ENCODE measurements at regions not wholly inside any gene's neighbourhood (a gene's known extent, or its start where the extent isn't known, plus 50 kb on each side); places are given as distances from the start of the nearest gene placed in this dataset.
"Not testable (repeated sequence)": the region's sequence is repeated elsewhere in the genome, so short reads cannot be mapped to it uniquely, and the experiment has no call there.

DNA sequence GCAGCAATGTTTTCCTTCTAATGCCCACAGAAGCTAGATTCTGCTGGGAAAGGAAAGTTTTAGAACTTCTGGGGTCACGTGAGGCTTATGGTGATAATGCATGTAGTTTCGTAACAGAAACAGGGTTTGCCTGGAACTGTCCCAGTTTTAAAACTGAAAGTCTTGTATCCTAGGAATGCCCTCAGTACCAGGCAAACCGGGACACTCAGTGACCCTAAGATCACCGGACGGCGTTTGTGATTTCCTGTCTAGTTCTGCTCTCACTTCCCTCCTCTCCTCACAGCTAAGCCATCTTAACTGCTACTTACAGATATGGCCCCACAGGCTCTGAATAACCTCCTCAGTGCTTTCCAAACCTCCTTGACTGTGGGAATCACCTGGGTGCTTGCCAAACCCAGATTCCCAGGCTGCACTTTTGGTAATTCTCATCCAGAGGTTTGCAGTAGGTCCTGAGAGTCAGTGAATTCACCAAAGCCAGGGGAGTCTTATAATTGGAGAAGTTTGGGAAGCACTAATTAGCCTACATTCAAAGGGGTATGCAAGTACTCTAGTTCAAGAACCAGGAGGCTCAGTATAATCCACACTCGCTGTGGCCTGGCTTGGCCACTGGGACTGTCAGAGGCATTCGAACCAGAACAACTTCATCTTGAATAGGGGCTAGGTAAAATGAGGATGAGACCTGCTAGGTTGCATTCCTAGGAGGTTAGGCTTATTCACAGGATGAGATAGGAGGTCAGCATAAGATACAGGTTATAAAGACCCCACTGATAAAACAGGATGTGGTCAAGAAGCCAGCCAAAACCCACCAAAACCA, 231.6 kb upstream of the MYLIP start:
- DNase-seq = no peak

DNA sequence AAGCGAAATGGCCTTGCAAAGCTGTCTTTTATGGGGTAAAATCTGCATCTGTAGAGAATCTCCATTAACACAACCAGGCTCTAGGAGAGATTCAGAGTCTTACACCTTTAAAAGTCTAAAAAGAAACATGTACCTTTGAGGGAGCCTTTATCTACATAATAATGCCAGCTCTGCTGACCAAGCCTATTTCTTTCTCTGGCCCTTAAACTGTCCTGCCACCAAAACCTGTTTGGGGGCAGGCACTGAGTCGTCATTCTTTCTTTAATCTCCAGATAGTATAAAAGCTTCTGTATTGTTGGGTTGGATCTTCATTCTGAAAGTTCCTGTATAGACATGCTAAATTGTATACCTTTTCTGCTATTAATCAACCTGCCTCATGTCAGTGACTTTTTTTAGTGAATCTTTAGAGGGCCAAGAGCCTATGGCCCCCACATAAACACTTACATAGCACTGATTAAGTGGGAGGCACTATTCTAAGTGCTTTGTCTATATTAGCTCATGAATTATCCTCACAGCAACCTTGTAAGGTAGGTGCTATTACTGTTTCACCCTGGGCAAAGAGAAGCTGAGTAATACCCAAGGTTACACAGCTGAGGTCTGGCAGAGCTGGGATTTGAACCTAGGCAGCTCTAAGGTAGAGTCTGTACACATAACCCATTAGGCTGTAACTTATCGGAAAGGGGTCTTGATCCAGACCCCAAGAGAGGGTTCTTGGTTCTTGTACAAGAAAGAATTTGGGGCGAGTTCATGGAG, 232.3 kb upstream of the DTNBP1 start:
- DNase-seq = no peak

DNA sequence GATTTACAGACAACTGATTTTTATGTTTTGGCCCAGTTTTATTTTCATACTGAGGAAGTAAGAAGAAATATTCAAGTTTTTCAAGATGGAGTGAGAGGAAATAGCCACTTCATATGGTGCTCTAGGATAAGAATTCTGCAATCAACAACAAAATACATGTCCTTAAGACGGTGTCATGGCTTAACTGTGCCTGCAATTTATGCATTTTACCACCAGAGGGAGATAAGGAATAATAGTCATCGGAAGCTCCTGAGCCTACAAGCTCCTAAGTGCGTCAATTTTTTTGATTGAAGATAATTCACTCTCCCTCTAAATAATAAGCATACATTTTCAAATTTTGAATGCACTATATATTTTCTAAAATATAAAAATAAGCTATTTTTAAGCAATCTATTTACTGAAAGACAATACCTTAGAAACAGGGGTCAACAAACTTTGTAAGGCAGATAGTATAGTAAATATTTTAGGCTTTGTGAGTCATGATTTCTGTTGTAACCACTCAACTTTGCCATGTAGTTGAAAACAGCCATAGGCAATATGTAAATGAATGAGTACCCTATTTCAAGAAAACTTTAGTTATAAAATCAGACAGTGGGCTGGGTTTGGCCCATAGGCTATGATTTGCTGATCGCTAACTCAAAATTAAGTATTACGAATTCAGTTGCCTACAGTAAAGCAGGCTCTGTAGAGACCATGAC, 230.9 kb upstream of the DTNBP1 start:
- no peak for DNase-seq

DNA sequence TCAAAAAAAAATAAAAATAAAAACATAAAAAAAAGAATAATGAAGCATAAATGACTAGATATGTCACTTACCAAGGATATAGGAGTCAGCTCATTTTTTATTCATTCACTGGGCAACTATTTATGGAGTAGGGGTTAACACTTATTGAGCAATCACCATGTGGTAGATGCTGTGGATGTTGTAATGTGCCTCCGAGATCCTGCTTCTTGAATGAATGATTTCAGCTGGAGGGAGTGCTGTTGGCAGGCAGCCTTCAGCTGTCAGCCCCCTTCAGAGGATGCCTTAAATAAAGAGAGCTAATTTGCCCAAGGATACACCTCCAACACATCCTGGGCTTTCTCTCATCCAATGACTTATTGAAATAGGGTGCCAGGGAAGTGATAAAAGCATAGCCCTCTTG, 229.5 kb upstream of the DTNBP1 start:
- DNase-seq = no peak

DNA sequence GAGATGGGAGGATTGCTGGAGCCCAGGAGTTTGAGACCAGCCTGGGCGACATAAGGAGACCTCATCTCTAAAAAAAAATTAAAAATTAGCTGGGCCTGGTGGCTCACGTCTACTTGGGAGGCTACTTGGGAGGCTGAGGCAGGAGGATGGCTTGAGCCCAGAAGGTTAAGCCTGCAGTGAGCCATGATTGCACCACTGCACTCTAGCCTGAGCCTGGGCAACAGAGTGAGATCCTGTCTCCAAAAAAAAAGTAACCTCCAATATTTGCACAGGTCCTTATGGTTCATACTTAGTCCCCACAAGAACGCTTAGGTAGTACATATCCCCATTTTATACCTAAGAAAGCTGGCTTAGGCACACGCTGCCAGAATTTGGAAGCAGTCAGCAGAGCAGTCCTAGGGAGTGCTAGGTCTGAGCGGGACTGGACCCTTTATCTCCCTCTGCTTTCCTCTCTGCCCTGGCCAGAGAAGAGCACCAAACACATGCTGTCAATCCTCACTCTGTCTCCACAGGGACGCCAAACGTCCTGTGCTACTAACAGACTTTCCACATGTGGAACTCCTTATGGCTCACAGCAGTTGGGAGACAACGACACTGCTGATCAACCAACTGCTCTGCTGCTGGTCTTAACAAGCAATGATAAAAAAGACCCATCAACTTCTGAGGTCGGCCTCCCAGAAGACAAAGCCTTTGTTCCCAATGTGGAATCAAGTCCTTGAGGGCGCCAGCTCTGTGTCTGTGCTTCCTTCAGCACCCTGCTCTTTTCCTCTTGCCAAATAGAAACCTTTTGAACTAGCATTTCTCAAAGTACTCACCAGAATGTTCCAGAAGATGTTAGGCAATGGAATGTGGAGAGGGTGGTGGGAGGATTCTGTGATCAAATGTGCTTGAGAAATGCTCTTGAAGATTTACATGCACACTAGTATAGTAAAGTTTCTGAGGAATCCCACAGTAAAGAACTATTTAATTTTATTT, 226.3 kb upstream of the DTNBP1 start:
- DNase-seq = no peak

DNA sequence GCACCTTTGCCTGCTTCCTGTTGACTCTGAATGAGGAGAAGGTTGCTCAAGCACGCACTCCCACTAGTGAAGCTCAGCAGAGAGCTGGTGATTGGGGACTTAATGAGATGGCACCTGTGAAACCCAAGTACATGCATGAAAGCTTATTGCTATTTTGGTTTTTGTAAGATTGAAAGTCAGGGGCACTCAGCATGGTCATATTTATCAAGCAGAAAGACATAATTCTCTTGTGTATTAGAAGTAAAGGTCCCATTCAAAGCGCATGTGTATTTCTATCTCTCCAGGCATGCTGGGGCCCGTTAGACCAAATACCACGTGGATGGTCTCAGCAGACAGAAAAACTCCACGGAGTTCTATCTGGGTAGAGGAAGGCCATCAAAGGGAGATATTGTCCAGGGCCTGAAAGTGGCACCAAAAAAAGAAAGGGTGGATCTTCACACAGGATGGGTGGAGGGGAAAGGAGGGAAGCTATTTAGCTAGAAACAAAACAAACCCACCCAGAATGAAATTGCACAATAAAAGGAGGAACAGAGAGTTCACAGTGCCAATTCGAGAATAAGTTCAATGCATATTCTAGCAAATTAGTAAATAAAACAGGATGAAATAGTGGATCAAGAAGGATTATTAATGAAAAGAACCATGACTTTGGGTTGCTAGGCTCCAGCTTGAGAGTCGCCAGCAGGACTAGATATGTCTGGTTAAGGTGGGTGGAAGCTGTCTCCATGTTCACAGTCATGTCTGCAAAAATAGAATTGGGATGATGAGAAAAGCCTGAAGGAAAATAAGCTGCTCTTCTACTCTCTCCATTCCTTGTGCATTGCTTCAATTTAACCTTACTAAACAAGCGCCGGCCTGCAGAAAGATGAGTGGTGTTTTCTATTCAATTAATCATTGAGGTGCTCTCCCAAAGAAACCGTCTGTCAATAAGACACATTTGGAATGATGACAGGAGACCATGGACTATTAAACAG, 224.9 kb upstream of the DTNBP1 start:
- no peak for DNase-seq

DNA sequence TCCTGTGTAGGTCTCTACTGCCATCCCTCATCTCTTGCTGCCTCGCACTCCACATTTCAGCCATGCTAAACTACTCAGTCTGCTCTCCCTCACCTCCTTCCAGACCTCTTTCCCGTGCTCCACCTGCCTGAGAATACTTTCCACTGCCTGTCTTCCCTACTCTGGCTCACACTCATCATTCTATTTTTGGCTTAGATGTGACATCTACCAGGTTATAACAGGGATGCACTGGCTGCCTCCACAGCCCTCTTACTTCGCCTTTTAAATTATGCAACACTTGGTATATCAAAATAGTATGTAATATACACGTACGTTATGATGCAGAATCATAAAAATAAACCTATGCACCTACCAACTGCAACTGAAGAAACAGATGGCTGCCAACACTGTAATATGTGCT, 222.8 kb upstream of the DTNBP1 start:
- no peak for DNase-seq

DNA sequence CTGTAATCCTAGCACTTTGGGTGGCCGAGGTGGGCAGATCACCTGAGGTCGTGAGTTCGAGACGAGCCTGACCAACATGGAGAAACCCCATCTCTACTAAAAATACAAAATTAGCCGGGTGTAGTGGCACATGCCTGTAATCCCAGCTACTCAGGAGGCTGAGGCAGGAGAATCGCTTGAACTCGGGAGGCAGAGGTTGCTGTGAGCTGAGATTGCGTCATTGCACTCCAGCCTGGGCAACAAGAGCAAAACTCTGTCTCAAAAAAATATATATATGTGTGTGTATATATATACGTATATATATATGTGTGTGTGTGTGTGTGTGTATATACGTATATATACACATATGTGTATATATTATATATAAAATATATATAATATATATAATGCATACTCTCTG, 220.8 kb upstream of the DTNBP1 start:
- DNase-seq = not testable (repeated sequence)

DNA sequence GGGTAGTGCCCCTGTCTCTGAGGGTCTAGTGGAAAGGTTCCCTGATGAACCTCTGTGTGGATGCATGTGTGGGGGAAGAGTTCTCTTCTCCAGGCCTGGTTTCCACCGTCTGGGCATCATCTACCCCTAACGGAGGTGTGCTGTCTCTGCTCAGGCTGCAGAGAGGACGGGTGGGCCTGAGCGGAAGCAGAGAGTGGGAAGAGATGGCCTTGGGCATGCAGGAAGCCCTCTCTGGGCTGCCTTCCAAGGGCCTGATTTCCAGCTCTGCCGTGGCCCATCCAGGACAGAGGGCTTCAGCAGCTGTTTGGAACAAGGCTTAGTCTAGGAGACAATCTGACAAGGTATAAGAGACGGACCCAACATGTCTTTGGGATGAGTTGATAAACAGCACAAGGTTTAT, 220.1 kb upstream of the DTNBP1 start:
- DNase-seq = no peak

DNA sequence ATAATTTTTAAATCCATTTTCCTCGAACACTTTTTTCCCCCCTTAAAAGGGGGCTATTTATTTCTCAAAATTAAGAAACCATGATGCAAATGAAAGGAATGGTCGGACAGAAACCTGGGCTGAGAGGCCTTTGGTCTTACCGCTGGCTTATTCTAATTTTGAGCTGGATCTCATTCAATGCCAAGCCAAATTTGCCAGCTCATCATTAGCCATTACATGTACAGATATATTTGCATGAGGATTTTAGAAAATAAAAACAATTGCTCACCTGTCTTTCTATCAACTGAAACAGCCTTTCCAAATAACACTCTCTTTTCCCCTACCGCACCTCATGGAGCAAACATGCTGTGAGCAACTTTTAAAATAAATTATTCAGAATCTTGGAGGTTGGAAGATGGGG, 219.5 kb upstream of the DTNBP1 start:
- no peak for DNase-seq

DNA sequence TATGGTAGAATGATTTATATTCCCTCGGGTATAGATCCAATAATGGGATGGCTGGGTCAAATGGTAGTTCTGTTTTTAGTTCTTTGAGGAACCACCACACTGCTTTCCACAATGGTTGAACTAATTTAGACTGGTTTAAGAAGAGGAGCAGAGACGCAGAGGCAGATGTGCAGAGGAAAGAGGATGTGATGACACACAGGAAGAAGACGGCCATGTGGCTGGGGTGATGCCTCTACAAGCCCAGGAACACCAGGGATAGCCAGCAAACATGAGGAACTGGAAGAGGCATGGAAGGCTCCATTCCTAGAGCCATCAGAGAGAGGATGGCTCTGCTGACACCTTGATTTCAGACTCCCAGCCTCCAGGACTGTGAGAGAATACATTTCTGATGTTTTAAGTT, 218.3 kb upstream of the DTNBP1 start:
- DNase-seq = no peak

DNA sequence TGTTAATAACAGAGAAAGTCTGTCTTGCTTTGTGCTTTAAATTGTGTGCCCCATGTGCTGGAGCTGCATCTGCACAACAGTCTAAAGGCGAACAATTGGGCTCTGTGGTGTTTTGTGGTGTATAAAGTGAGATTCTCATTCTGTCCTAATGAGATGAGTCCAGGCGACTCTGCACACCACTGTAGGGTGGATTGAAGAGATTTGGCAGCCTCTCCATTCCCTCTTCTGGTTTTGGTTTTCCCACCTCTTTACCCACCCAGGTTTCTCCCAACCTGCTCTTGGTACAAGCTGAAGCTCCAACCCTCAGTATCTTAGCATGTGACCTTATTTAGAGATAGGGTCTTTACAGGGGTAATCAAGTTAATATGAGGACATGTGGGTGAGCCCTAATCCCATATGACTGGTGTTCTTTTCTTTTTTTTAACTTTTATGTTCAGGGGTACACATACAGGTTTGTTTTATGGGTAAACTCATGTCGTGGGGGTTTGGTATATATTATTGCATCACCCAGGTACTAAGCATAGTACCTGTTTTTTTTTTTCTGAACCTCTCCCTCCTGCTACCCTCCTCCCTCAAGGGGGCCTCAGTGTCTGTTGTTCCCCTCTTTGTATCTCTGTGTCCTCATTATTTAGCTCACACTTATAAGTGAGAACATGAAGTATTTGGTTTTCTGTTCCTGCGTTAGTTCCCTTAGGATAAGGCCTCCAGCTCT, 217.6 kb upstream of the DTNBP1 start:
- no peak for DNase-seq

DNA sequence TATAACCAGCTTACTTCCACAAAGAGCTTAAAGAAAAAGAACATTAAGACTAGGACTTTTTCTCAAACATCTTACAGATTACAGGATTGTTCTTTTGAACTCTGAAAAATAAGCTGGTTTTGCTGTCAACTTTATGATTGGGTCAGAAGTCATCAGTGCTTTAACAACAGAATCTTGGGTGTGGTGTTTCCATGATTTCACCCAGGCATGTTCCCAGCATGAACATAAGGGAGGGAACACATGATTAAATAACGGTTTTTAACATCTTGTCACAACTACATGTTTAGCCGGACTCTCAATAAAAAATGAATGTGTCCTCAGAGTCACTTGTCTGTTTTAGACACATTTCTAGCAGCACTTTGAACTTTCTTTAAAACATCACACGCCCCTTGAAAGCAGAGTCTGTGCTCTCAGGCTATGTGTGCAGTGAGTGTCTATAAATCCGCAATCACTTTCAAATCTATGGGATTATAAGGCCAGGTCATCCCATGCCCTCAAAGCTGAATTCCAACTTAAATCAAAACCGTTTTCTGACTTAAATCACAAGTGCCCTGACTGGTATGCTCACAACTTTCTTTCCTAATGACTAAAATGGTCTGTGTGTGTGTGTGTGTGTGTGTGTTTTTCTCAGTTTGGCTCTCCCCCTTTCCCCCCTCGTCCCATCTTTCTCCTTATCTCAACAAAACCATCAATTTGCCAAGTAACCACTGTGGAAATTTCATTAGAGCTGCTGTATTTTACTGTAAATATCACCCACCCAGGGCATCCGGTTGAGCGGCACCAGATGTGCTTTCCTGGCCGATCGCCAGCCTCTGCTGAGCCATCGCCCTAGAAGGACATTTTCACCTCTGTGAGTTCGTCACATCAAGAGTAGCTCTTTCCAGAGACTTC, 216.8 kb upstream of the DTNBP1 start:
- DNase-seq = no peak

DNA sequence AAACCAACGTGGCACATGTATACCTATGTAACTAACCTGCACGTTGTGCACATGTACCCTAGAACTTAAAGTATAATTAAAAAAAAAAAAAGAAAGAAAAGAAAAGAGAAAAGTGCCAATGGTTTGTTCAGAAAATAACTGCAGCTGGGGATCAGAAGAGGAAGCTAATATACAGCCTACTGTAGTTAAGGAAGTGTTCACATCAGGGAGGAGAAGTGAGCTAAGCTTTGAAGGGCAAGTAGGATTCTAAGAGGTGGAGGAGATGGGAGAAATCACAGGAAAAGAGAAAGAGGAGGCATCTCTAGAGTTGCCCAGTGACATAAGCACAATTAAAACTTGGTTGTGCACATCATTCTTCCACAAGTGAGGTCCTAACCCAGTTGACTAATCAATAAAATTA, 214.4 kb upstream of the DTNBP1 start:
- no peak for DNase-seq

DNA sequence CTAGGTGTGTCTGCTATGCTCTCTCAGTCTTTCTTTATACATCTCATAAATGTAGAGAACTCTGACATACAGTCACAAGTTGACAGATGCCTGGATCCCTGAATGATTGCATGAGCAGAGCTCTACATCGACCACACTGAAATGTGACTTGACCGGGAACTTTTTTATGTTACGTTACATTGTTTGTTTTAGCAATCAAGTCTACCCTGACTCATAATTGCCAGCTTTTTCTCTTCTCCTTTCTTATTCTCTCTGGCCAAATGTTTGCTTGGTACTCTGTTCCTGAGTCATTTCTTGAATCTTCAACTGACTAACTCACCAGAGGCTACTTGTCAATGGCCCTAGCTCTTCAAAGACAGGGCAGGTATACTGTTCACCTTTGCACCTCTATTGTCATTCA, 213.6 kb upstream of the DTNBP1 start:
- no peak for DNase-seq

DNA sequence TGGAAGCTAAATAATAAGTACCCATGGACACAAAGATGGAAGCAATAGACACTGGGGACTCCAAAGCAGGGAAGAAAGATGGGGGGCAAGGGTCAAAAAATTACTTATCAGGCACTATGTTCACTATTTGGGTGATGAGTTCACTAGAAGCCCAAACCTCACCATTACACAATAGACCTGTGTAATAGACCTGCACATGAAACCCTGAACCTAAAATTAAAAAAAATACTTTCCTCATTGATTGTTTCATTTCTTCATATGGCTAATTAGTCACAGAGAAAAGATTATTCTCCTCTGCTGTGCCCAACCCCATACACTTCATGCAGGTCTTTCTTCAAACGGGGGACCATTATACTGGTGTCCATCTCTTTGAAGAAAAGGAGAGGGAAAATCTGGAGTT, 213.0 kb upstream of the DTNBP1 start:
- no peak for DNase-seq

DNA sequence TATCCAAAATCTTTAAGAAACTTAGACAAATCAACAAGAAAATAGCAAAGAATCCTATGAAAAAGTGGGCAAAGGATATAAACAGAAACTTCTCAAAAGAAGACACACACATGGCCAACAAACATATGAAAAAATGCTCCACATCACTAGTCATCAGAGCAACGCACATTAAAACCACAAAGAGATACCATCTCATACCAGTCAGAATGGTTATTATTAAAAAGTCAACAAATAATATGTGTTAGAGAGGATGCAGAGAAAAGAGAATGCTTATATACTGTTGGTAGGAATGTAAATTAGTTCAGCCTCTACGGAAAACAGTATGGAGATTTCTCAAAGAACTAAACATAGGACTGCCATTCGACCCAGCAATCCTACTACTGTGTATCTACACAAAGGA, 212.0 kb upstream of the DTNBP1 start:
- DNase-seq = no peak

DNA sequence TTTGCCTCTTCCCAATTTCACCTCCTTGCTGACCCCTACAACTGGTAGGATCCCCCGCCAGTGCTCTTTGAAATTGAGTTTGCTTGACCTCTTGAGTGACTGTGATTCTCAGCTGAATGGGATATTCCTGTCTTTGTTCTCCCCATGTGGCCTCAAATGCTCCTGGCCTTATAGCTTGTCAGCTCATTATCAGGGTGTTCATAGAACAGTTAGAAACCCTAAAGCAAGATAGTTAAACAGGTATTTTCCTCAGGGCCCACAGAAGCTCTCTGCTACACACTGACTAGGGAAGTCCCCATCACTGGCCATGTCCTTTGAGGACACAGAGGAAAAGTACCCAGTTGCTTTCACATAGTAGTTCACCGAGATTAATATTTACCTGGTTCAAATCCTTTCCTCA, 211.5 kb upstream of the DTNBP1 start:
- no peak for DNase-seq

DNA sequence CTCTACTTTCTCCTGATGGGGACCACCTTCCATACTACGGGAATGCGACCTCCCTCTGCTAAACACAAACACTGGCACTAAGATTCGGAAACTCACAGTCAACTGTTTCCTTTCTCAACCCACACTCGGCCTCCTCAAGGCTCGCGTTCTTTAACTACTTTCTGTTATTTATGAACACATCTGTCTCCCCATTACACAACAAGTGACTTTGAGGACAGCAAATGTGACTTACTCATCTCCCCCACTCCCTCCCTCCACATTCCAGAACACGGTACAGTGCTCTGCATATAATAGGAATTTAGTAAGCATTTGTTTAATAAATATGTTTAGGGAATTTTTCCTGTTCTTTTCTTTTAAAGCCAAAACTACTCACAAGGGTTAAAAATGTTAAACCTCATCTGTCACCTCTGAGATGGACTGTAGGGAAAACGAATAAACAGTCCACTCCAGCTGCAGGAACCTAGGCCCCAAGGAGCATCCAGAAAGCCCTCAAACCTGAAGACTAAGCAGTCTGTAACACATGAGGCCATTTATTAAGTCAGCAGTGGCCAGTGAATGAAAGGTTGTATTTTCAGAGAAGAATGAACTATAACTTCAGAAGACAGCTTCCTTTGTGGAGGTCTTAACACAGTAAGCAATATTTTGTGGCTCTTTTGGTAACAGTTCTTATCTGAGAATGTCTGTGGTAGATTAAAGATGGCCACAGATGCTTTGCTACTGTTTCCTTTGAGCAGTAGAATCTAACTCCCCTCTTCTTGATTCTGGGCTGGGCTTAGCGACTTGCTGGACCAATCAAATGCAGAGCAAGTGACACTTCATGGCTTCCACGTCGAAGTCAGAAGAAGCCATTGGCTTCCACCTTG, 209.6 kb upstream of the DTNBP1 start:
- DNase-seq = no peak

Data from SW 1271 (cell line).